Right atrium auricular region (tissue), 2 donors: ENCODE measurements at regions not wholly inside any gene's neighbourhood (a gene's known extent, or its start where the extent isn't known, plus 50 kb on each side); places are given as distances from the start of the nearest gene placed in this dataset.

ENCODE experiments used
- DNase-seq: peaks from one replicate; pipeline ENCODE4 v3.0.0-alpha.2; 2019; ENCODE audit warnings: low spot score
- H3K27ac ChIP-seq, 2 donors: fragments of 200-600 bp; sonication (generic); 1 replicate in 1 of 2; 2 replicates in 1 of 2; pipeline ENCODE4 v1.5.1; 2016 to 2019
- H3K27me3 ChIP-seq, 2 donors: fragments of 200-600 bp; sonication (generic); one replicate each; pipeline versions ENCODE4 v1.5.1 to v1.6.0; 2017 to 2019
- H3K36me3 ChIP-seq: fragments of 200-600 bp; sonication (generic); one replicate; pipeline ENCODE4 v1.5.1; 2016
- H3K4me1 ChIP-seq, 2 donors: fragments of 200-600 bp; sonication (generic); one replicate each; pipeline versions ENCODE4 v1.5.1 to v1.6.0; 2017 to 2019
- H3K4me3 ChIP-seq, 2 donors: fragments of 200-600 bp; sonication (generic); 1 replicate in 1 of 2; 2 replicates in 1 of 2; pipeline ENCODE4 v1.5.1; 2017 to 2019; ENCODE audit warnings: mild to moderate bottlenecking in 1 of 2, moderate library complexity in 1 of 2
- H3K9me3 ChIP-seq, 2 donors: fragments of 200-600 bp; sonication (generic); one replicate each; pipeline ENCODE4 v1.5.1; 2019
- TF ChIP-seq, protein P1 (sequence below), 2 donors: fragments of 200-600 bp; sonication (generic); IDR thresholded peaks; one replicate each; pipeline ENCODE4 v1.5.1; 2019; ENCODE audit warnings: antibody characterized with exemption in 2 of 2

GRCh38 chr3:162376761-162377160 is 880.2 kb downstream of the OTOL1 start:
- TF ChIP-seq, protein P1, sequence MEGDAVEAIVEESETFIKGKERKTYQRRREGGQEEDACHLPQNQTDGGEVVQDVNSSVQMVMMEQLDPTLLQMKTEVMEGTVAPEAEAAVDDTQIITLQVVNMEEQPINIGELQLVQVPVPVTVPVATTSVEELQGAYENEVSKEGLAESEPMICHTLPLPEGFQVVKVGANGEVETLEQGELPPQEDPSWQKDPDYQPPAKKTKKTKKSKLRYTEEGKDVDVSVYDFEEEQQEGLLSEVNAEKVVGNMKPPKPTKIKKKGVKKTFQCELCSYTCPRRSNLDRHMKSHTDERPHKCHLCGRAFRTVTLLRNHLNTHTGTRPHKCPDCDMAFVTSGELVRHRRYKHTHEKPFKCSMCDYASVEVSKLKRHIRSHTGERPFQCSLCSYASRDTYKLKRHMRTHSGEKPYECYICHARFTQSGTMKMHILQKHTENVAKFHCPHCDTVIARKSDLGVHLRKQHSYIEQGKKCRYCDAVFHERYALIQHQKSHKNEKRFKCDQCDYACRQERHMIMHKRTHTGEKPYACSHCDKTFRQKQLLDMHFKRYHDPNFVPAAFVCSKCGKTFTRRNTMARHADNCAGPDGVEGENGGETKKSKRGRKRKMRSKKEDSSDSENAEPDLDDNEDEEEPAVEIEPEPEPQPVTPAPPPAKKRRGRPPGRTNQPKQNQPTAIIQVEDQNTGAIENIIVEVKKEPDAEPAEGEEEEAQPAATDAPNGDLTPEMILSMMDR (IDR thresholded peaks at IDR 0.05), result no peak
- DNase-seq, result no peak
- no peaks in the 10 kb centered on the region for H3K9me3 ChIP-seq
- H3K27ac ChIP-seq, result no peak overlapping the region
- H3K36me3 ChIP-seq, result no peaks in the 10 kb centered on the region
- no peaks in the 10 kb centered on the region for H3K4me1 ChIP-seq
- no peak overlapping the region for H3K4me3 ChIP-seq
- H3K27me3 ChIP-seq, result no peaks in the 10 kb centered on the region

DNA sequence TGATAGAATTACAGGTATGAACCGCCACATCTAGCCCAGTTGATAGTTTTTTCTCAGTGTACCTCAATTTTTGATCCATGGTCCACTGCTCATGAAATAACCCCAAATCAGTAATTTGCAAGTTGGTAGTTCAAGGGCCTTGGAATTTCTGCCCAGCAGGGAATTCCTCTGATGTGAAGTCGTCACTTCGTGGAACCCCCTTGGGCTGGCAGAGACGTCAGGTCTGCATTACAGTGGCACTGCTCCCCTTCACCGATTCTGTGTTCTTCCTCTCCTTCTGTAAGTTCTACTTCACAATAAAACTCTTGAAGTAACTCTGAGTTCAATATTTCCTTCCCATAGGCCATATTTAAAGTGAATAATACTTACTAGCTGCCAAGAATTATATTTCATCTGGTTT is 881.0 kb downstream of the OTOL1 start:
- Histone ChIP-seq H3K4me1 (no peaks in the 10 kb centered on the region), H3K4me3 (no peak overlapping the region), H3K27ac (no peak overlapping the region), H3K36me3 (no peaks in the 10 kb centered on the region), H3K9me3 (no peaks in the 10 kb centered on the region), H3K27me3 (no peaks in the 10 kb centered on the region)
- TF ChIP-seq, protein P1 (IDR thresholded peaks at IDR 0.05), result no peak
- DNase-seq, result no peak

- Histone ChIP-seq H3K36me3 (no peaks in the 10 kb centered on the region), H3K27ac (no peak overlapping the region), H3K4me1 (no peaks in the 10 kb centered on the region), H3K27me3 (no peaks in the 10 kb centered on the region), H3K9me3 (no peaks in the 10 kb centered on the region), H3K4me3 (no peak overlapping the region)
- TF ChIP-seq, protein P1 (IDR thresholded peaks at IDR 0.05), result no peak
- DNase-seq, result no peak
These were observed 888.8 kb downstream of the OTOL1 start for GRCh38 chr3:162385387-162385786.

- DNase-seq, result no peak
- Histone ChIP-seq H3K4me3 (no peak overlapping the region), H3K9me3 (no peaks in the 10 kb centered on the region), H3K4me1 (no peaks in the 10 kb centered on the region), H3K36me3 (no peaks in the 10 kb centered on the region), H3K27me3 (no peaks in the 10 kb centered on the region), H3K27ac (no peak overlapping the region)
- TF ChIP-seq, protein P1 (IDR thresholded peaks at IDR 0.05), result no peak
These were observed 894.3 kb downstream of the OTOL1 start for GRCh38 chr3:162390891-162391290.

- H3K4me1 ChIP-seq, result no peaks in the 10 kb centered on the region
- TF ChIP-seq, protein P1 (IDR thresholded peaks at IDR 0.05), result no peak
- no peaks in the 10 kb centered on the region for H3K27me3 ChIP-seq
- H3K36me3 ChIP-seq, result no peaks in the 10 kb centered on the region
- H3K9me3 ChIP-seq, result no peaks in the 10 kb centered on the region
- DNase-seq, result no peak
- no peak overlapping the region for H3K4me3 ChIP-seq
- H3K27ac ChIP-seq, result no peak overlapping the region
These were observed 894.7 kb downstream of the OTOL1 start for GRCh38 chr3:162391301-162391700.

GRCh38 chr3:162395496-162395895 is 898.9 kb downstream of the OTOL1 start:
- Histone ChIP-seq H3K4me1 (no peaks in the 10 kb centered on the region), H3K27me3 (no peaks in the 10 kb centered on the region), H3K4me3 (no peak overlapping the region), H3K27ac (no peak overlapping the region), H3K9me3 (peaks cover 0 to 9% of the 10 kb centered on the region in 2 donors), H3K36me3 (no peaks in the 10 kb centered on the region)
- TF ChIP-seq, protein P1 (IDR thresholded peaks at IDR 0.05), result no peak
- no peak for DNase-seq
